Calu3 (cell line): ENCODE measurements at regions not wholly inside any gene's neighbourhood (a gene's known extent, or its start where the extent isn't known, plus 50 kb on each side); places are given as distances from the start of the nearest gene placed in this dataset.

Source experiments
- BruUV-seq: library from RNA; stranded (reverse); fragments of 400-500 nt; replicated peaks from 2 replicates; lab custom pipeline; 2021; lab: Mats Ljungman, UMichigan
- CTCF ChIA-PET: fragments of 300-600 bp; sonication (Branson Sonifier 250); formaldehyde crosslinking; loops from one replicate; lab custom pipeline; 2022; ENCODE audit warnings: antibody characterized with exemption; lab: Charles Lee
- DNase-seq: peaks from one replicate; pipeline ENCODE4 v3.0.0; 2022
- H3K27ac Mint-ChIP-seq: one replicate; pipeline ENCODE4 v1.8.0; 2022; ENCODE audit warnings: mixed read lengths; ENCODE audit not compliant: unreplicated experiment
- H3K27me3 Mint-ChIP-seq: one replicate; pipeline ENCODE4 v1.8.0; 2022; ENCODE audit warnings: mixed read lengths; ENCODE audit not compliant: unreplicated experiment
- H3K36me3 Mint-ChIP-seq: one replicate; pipeline ENCODE4 v1.8.0; 2022; ENCODE audit warnings: mild to moderate bottlenecking, moderate library complexity, mixed read lengths; ENCODE audit not compliant: insufficient read depth, unreplicated experiment
- H3K4me1 Mint-ChIP-seq: one replicate; pipeline ENCODE4 v1.8.0; 2022; ENCODE audit warnings: mild to moderate bottlenecking, low read depth, mixed read lengths; ENCODE audit not compliant: unreplicated experiment
- H3K4me3 Mint-ChIP-seq: one replicate; pipeline ENCODE4 v1.8.0; 2022; ENCODE audit warnings: mild to moderate bottlenecking, low read depth, moderate library complexity, mixed read lengths; ENCODE audit not compliant: unreplicated experiment
- H3K9me3 Mint-ChIP-seq: one replicate; pipeline ENCODE4 v1.8.0; 2022; ENCODE audit warnings: low read depth, mixed read lengths; ENCODE audit not compliant: unreplicated experiment
- CTCF ChIP-seq: fragments of 200-600 bp; IDR thresholded peaks from one replicate; pipeline ENCODE4 v1.8.0; 2022; ENCODE audit warnings: antibody characterized with exemption; ENCODE audit not compliant: unreplicated experiment
- intact Hi-C: fragments of 100-400 bp; cut with micrococcal nuclease; formaldehyde crosslinking; loops from one replicate; pipeline ENCODE4 v1.10.0; 2022; ENCODE audit not compliant: unreplicated experiment

GRCh38 chr2:64839844-64840243 lies 149.4 kb upstream of the SLC1A4 start:
- BruUV-seq = no TSS peak
- no peaks in the 10 kb centered on the region for H3K9me3 Mint-ChIP-seq
- no peaks in the 10 kb centered on the region for H3K36me3 Mint-ChIP-seq
- no peak overlapping the region for H3K4me3 Mint-ChIP-seq
- CTCF ChIA-PET = interaction anchor here (0.7 to 2.4 kb wide), 6 partner anchors 11 to 232 kb away, joined by 3 to 18 read pairs (median 8); partner anchors contain the start of gene SERTAD2
- H3K27ac Mint-ChIP-seq = no peak overlapping the region
- no peak for DNase-seq
- H3K4me1 Mint-ChIP-seq = peaks cover 53% of the 10 kb centered on the region
- no peak for TF ChIP-seq CTCF
- H3K27me3 Mint-ChIP-seq = no peaks in the 10 kb centered on the region
- intact Hi-C loops = loop anchor here (10.0 kb wide), 1 partner anchor 195 kb away; no protein-coding TSS in a partner anchor

GRCh38 chr2:64840426-64840881 lies 148.7 kb upstream of the SLC1A4 start:
- Mint-ChIP-seq H3K27me3 (no peaks in the 10 kb centered on the region), H3K9me3 (no peaks in the 10 kb centered on the region), H3K36me3 (no peaks in the 10 kb centered on the region), H3K27ac (no peak overlapping the region), H3K4me1 (peaks cover 53% of the 10 kb centered on the region), H3K4me3 (no peak overlapping the region)
- intact Hi-C loops = no loop called here
- CTCF ChIA-PET = interaction anchor here (2.4 kb wide), 1 partner anchor 187 kb away, joined by 11 read pairs; the partner anchor contains the start of gene SERTAD2
- TF ChIP-seq CTCF = no peak
- BruUV-seq = no TSS peak
- DNase-seq = no peak

- DNase-seq = no peak
- Mint-ChIP-seq H3K9me3 (no peaks in the 10 kb centered on the region), H3K4me3 (no peak overlapping the region), H3K27me3 (no peaks in the 10 kb centered on the region), H3K4me1 (peaks cover 48% of the 10 kb centered on the region), H3K36me3 (no peaks in the 10 kb centered on the region), H3K27ac (no peak overlapping the region)
- BruUV-seq = no TSS peak
- TF ChIP-seq CTCF = no peak
- intact Hi-C loops = no loop called here
- CTCF ChIA-PET = no interaction called here
Observed at GRCh38 chr2:64841461-64841860, 147.7 kb upstream of the SLC1A4 start.

- H3K4me3 Mint-ChIP-seq = no peak overlapping the region
- no peak overlapping the region for H3K27ac Mint-ChIP-seq
- DNase-seq = no peak
- H3K36me3 Mint-ChIP-seq = no peaks in the 10 kb centered on the region
- BruUV-seq = no TSS peak
- peaks cover 42% of the 10 kb centered on the region for H3K4me1 Mint-ChIP-seq
- no peaks in the 10 kb centered on the region for H3K27me3 Mint-ChIP-seq
- no peak for TF ChIP-seq CTCF
- CTCF ChIA-PET = no interaction called here
- intact Hi-C loops = no loop called here
- no peaks in the 10 kb centered on the region for H3K9me3 Mint-ChIP-seq
Observed at GRCh38 chr2:64842030-64842429, 147.2 kb upstream of the SLC1A4 start.
